Activated naive CD4-positive, alpha-beta T cell treated with anti-CD3 and anti-CD28 coated beads for 36 hours (primary cell): ENCODE measurements at regions not wholly inside any gene's neighbourhood (a gene's known extent, or its start where the extent isn't known, plus 50 kb on each side); places are given as distances from the start of the nearest gene placed in this dataset.

Source experiments
- CTCF ChIA-PET: fragments of 350-600 bp; sonication (Branson Sonifier 250); formaldehyde crosslinking; loops from one replicate; lab custom pipeline; 2021; ENCODE audit warnings: antibody characterized with exemption; lab: Charles Lee
- DNase-seq: peaks from one replicate; pipeline ENCODE4 v3.0.0-alpha.2; 2020
- H3K27ac Mint-ChIP-seq: one replicate; pipeline ENCODE4 v1.8.0; 2021; ENCODE audit warnings: mild to moderate bottlenecking, mixed read lengths
- H3K27me3 Mint-ChIP-seq: one replicate; pipeline ENCODE4 v1.8.0; 2021; ENCODE audit warnings: low read depth, mixed read lengths
- H3K36me3 Mint-ChIP-seq: one replicate; pipeline ENCODE4 v1.8.0; 2021; ENCODE audit warnings: low read depth, mixed read lengths
- H3K4me1 Mint-ChIP-seq: one replicate; pipeline ENCODE4 v1.8.0; 2021; ENCODE audit warnings: low read depth, mixed read lengths
- H3K4me3 Mint-ChIP-seq: one replicate; pipeline ENCODE4 v1.8.0; 2021; ENCODE audit warnings: mild to moderate bottlenecking, moderate library complexity, mixed read lengths
- H3K9me3 Mint-ChIP-seq: one replicate; pipeline ENCODE4 v1.8.0; 2021; ENCODE audit warnings: mixed read lengths
- intact Hi-C: fragments of 100-400 bp; cut with micrococcal nuclease; formaldehyde crosslinking; loops from one replicate; pipeline ENCODE4 v1.15.1; 2023

DNA sequence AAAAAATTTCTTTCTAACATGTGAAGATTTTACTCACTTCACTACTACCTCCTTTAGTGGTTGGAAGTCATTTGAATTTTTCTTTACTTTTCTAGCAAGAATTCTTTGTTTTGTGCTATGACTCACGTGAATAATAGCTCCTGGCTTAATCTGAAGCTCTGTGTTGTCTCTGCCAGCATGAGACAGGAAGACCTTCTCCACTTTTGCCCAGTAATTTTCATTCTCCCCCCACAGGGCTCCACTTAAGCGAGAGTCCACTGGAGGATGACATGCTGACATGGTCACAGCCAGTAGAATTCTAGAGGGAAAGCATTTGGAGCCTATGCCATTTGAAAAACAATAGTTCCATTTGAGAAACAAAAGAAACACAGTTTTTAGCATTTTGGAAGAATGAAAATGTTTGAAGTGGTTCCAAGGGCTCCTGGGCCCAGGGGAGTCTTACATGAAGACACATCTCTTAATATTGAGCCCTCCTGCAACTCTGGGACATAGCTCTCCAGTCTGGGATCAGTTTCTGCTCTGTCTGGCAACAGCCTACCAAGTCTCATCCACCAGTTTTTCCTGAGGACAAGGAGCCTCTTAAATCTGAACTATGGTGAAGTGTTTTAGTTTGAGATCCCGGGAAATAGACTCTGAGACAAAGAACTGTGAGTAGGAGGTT, 231.4 kb downstream of the PAX1 start:
- H3K36me3 Mint-ChIP-seq: no peaks in the 10 kb centered on the region
- CTCF ChIA-PET: no interaction called here
- DNase-seq: no peak
- H3K4me3 Mint-ChIP-seq: no peak overlapping the region
- intact Hi-C loops: no loop called here
- H3K27me3 Mint-ChIP-seq: no peaks in the 10 kb centered on the region
- no peak overlapping the region for H3K27ac Mint-ChIP-seq
- peaks cover 2% of the 10 kb centered on the region for H3K9me3 Mint-ChIP-seq
- no peaks in the 10 kb centered on the region for H3K4me1 Mint-ChIP-seq

DNA sequence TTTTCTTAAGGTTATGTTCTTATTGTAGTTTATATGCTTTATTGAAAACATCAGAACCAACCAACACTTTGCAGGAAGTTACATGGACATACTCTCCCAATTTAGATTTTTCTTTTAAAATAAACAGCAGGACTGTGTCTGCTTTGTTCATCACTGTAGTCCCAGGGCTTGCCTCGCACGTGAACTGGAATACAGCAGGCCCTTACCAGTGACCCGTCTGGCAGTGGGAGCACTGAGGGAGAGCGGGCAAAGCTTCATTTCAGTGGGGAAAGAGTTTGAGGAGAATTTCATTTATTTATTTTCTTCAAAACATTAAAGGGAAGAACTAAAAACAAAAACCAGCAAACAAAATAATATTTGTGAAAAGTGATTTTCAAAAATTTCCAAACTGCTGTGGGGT, 230.8 kb downstream of the PAX1 start:
- no peak overlapping the region for H3K4me3 Mint-ChIP-seq
- DNase-seq: no peak
- no peak overlapping the region for H3K27ac Mint-ChIP-seq
- CTCF ChIA-PET: no interaction called here
- no peaks in the 10 kb centered on the region for H3K4me1 Mint-ChIP-seq
- H3K9me3 Mint-ChIP-seq: peaks cover 2% of the 10 kb centered on the region
- intact Hi-C loops: no loop called here
- no peaks in the 10 kb centered on the region for H3K27me3 Mint-ChIP-seq
- H3K36me3 Mint-ChIP-seq: no peaks in the 10 kb centered on the region

DNA sequence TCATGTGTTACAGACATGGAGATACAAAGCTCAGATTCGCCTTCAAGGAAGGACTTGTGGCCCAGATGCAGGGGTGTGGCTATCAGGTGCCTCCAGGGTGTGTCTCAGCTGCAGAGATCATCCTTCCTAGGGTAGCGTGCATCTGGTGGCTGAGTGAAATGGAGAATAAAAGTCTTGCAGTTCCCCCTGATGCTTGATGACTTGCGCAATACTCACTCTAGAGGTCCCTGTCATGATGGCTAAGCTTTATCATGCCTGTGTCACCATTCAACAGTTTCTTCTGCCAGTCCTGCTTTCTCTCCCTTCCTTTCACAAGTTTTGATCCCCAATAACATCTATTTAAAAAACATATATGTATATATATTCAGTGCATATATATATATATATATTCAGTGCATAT, 228.1 kb downstream of the PAX1 start:
- Mint-ChIP-seq H3K27ac (no peak overlapping the region), H3K27me3 (no peaks in the 10 kb centered on the region), H3K4me3 (no peak overlapping the region), H3K36me3 (no peaks in the 10 kb centered on the region), H3K4me1 (no peaks in the 10 kb centered on the region), H3K9me3 (peaks cover 5% of the 10 kb centered on the region)
- CTCF ChIA-PET: no interaction called here
- intact Hi-C loops: no loop called here
- DNase-seq: no peak

DNA sequence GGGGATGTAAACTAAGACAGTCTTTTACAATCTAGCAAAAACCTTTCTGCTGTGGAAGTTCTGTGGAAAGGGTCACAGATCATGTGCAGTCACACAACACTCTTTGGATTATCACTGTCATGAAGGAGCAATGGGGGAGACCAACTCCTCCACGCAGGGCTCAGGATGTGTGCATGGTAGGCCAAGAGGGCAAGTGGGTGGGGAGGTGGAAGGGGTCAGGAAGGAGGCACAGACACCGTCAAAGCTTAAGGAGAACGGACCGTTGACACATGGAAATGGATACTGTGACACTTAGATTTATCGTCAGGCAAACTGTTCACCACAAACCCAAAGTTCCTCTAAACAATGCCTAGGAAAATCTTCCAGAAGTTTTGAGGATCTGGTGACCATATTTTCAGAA, 215.8 kb downstream of the PAX1 start:
- Mint-ChIP-seq H3K36me3 (no peaks in the 10 kb centered on the region), H3K4me1 (no peaks in the 10 kb centered on the region), H3K4me3 (no peak overlapping the region), H3K9me3 (peaks cover 3% of the 10 kb centered on the region), H3K27ac (no peak overlapping the region), H3K27me3 (no peaks in the 10 kb centered on the region)
- intact Hi-C loops: no loop called here
- DNase-seq: no peak
- CTCF ChIA-PET: no interaction called here

DNA sequence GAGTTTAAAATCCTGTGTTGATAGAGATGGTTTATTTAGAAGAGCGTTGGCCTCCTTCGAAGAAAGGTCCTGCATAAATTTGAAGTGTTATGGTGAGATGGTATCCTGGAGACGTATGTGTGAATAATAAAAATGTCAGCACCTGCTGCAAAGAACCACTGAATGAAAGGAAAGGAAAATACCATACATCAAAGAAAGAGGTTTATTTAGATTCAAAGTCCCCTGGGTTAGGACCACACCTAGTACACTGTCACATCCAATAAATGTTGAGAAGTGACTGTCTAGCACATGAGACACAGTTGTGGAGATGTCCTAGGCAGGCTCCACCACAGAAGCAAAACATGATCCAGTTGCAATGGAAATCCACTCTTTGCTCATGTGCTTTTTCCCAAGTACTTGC, 214.7 kb downstream of the PAX1 start:
- DNase-seq: no peak
- CTCF ChIA-PET: no interaction called here
- no peak overlapping the region for H3K27ac Mint-ChIP-seq
- H3K27me3 Mint-ChIP-seq: no peaks in the 10 kb centered on the region
- H3K4me1 Mint-ChIP-seq: no peaks in the 10 kb centered on the region
- intact Hi-C loops: no loop called here
- no peak overlapping the region for H3K4me3 Mint-ChIP-seq
- H3K36me3 Mint-ChIP-seq: no peaks in the 10 kb centered on the region
- peaks cover 3% of the 10 kb centered on the region for H3K9me3 Mint-ChIP-seq

DNA sequence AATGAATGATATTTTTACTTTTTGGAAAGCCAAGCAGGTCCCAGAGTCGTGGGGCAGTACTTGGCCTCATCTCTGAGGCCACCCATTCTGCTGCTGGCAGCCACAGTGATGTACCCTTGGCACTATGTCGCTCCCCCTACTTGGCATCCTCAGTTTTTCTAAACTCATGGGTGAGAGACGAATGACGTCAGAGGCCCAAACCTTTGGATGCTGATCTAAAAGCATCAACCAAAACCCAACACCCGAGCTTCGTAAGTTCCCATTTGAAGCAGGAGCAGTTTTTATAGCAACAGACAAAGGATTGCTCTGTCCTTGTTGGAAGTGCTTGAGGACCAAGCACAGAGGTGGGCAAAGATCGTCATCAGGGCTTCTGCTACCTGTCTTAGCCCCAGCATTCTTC, 212.9 kb downstream of the PAX1 start:
- Mint-ChIP-seq H3K36me3 (no peaks in the 10 kb centered on the region), H3K27me3 (no peaks in the 10 kb centered on the region), H3K27ac (no peak overlapping the region), H3K9me3 (peaks cover 2% of the 10 kb centered on the region), H3K4me3 (no peak overlapping the region), H3K4me1 (no peaks in the 10 kb centered on the region)
- no peak for DNase-seq
- CTCF ChIA-PET: no interaction called here
- intact Hi-C loops: no loop called here

DNA sequence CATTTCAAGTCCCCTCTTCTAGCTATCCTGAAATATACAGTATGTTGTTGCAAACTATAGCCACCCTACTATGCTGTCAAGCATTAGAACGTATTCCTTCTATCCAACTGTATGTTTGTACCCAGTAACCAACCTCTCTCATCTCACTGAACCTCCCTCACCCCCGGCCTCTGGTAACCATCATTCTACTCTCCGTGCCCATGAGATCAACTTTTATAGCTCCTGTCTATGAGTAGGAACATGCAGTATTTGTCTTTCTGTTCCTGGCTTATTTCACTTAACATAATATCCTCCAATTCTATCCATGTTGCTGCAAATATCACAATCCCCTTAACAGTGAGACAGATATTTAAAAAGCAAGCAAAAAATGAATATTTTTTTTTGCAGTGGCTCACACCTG, 196.9 kb downstream of the PAX1 start:
- no peak overlapping the region for H3K27ac Mint-ChIP-seq
- no peaks in the 10 kb centered on the region for H3K36me3 Mint-ChIP-seq
- DNase-seq: no peak
- H3K4me1 Mint-ChIP-seq: no peaks in the 10 kb centered on the region
- H3K4me3 Mint-ChIP-seq: no peak overlapping the region
- H3K9me3 Mint-ChIP-seq: peaks cover 12% of the 10 kb centered on the region
- intact Hi-C loops: no loop called here
- CTCF ChIA-PET: interaction anchor here (1.1 kb wide), 1 partner anchor 20 kb away, joined by 3 read pairs; no protein-coding TSS in a partner anchor
- H3K27me3 Mint-ChIP-seq: no peaks in the 10 kb centered on the region

DNA sequence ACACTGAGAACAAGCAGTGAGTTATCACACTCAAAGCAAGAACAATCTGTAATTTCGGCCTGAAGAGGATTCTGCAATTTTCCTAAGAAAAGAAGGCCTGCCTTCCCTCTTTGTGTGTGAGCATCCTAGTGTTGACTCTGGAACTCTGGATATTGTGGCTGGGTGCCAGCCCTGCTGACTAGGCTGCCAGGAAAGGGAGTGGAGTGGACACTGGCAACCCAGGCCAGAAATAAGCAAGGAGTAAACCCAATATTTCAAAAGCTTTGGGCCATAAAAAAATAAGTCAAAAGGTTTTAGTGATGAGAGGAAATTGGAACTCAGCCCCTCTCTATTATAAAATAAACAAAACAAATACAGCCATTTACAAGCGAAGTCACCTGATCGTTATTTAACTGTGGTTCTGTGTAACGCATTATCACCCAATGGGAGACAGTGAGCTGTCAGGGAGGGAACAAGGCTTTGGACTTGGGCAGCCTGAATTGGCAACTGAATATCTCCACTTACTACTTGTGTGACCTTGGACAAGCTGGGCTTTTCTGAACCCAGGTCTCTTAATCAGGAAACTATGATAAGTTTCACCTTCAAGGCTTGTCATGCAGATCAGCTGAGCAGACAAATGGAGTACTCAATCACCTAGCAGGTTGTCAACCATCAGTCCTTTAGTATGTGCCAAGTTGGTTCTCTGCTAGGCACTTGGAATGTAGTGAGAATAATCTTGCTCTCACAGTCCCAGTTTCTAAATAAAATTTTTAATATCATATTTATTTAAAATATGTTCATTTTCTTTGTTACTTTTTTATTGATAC, 196.2 kb downstream of the PAX1 start:
- CTCF ChIA-PET: interaction anchor here (1.1 kb wide), 1 partner anchor 20 kb away, joined by 3 read pairs; no protein-coding TSS in a partner anchor
- Mint-ChIP-seq H3K27me3 (no peaks in the 10 kb centered on the region), H3K27ac (no peak overlapping the region), H3K4me1 (no peaks in the 10 kb centered on the region), H3K9me3 (peaks cover 12% of the 10 kb centered on the region), H3K4me3 (no peak overlapping the region), H3K36me3 (no peaks in the 10 kb centered on the region)
- intact Hi-C loops: no loop called here
- no peak for DNase-seq

DNA sequence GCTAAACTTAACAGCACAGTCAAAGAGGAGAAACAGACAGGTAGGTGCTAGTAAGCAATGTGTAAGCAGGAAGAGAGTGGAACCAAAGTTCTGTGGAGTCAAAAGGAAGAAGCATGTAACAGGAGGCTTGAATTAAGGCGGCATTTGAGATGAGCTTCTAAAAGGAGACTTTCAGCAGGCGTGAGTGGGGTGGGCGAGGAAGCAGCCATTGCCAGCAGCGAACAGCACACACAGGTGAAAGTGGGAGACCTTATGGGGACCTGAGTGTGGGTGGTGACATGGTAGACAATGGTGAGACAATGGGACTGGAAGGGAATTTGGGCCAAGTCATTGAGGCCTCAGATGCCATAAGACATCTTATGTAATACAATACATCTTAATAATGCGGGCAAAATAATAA, 195.0 kb downstream of the PAX1 start:
- no peak for DNase-seq
- no peaks in the 10 kb centered on the region for H3K27me3 Mint-ChIP-seq
- no peaks in the 10 kb centered on the region for H3K36me3 Mint-ChIP-seq
- peaks cover 12% of the 10 kb centered on the region for H3K9me3 Mint-ChIP-seq
- H3K4me1 Mint-ChIP-seq: no peaks in the 10 kb centered on the region
- H3K4me3 Mint-ChIP-seq: no peak overlapping the region
- H3K27ac Mint-ChIP-seq: no peak overlapping the region
- CTCF ChIA-PET: interaction anchor here (1.0 kb wide), 1 partner anchor 198 kb away, joined by 3 read pairs; no protein-coding TSS in a partner anchor
- intact Hi-C loops: no loop called here

DNA sequence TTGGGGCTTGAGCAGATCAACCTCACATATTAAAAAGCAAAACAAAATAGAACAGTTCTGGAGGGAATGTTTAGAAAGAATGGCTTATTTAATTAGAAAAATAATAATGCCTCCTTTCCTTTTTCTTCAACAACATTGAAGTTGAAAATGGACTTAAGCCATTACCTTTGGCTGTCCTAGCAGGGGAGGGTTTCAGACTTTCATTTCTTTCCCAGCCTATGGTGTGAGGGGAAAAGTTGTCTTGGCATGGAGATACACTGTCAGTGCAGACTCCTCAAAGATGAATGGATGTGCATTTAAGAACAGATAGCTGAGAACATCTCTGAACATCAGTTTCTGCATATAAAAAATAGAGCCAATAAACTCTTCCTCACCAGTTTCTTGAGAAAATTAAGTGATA, 169.5 kb downstream of the PAX1 start:
- Mint-ChIP-seq H3K9me3 (peaks cover 12% of the 10 kb centered on the region), H3K4me3 (no peak overlapping the region), H3K27me3 (no peaks in the 10 kb centered on the region), H3K27ac (no peak overlapping the region), H3K36me3 (no peaks in the 10 kb centered on the region), H3K4me1 (no peaks in the 10 kb centered on the region)
- intact Hi-C loops: no loop called here
- CTCF ChIA-PET: no interaction called here
- no peak for DNase-seq

DNA sequence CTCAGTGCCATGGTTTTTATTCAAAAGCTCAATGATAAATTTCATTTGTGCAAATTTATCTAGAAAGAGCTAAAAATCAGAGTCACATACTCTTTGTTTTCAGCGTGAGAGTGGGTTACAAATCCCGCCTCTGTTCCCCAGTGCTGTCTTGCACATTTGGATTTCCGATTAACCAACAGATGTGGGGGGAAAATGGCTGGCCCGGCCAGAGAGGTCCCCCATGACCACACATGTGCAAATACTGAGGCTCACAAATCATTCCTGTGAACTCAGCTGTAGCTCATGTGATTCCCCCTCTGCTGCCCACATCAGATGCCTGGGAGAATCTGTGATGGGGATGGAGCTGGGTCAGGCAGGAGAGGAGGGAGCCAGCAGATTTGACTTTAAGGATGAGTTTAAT, 168.7 kb downstream of the PAX1 start:
- no peaks in the 10 kb centered on the region for H3K36me3 Mint-ChIP-seq
- H3K9me3 Mint-ChIP-seq: peaks cover 12% of the 10 kb centered on the region
- DNase-seq: no peak

DNA sequence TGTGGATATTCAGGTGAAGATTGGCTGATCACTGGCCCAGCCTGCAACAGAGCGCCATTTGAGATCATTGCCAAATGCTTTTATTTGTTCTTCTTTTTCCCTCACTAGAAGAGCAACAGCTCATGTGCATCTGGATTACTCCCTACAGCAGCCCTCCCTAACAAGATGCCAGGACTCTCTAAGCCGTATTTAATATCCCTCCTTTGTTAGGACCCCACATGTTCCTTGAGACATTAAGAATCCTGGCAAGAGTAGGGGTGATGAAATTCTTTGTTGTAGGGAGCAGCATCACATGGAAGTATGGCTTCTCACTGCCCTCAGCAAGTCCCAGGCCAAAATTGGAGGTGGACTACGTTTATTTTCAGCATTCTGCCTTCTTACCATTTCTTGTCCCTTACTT, 167.8 kb downstream of the PAX1 start:
- Mint-ChIP-seq H3K9me3 (peaks cover 9% of the 10 kb centered on the region), H3K4me1 (no peaks in the 10 kb centered on the region), H3K4me3 (no peak overlapping the region), H3K36me3 (no peaks in the 10 kb centered on the region), H3K27ac (no peak overlapping the region), H3K27me3 (no peaks in the 10 kb centered on the region)
- intact Hi-C loops: no loop called here
- no peak for DNase-seq
- CTCF ChIA-PET: no interaction called here

More for the DNA sequence above, 168.7 kb downstream of the PAX1 start:
- Mint-ChIP-seq H3K4me1 (no peaks in the 10 kb centered on the region), H3K27me3 (no peaks in the 10 kb centered on the region), H3K4me3 (no peak overlapping the region), H3K27ac (no peak overlapping the region)
- intact Hi-C loops: no loop called here
- CTCF ChIA-PET: no interaction called here

DNA sequence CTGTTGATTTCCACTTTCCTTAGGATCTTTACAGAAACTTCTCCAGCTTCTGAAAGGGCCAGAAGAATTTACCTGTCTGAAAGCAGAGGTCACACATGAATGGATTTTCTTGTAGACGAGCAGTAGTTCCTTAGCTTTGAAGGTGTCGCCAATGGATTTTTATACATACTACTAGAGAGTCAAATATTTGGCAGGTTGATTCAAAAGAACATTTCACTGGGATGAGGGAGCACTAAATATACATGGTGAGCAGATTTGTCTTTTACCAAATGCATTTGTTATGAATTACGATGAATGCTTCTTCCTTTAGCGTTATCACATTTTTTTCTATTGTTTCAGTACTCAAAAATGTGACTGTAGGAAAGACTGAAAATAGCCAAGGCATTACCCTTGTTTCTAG, 162.3 kb downstream of the PAX1 start:
- H3K27ac Mint-ChIP-seq: no peak overlapping the region
- no peak for DNase-seq
- CTCF ChIA-PET: no interaction called here
- no peaks in the 10 kb centered on the region for H3K4me1 Mint-ChIP-seq
- no peaks in the 10 kb centered on the region for H3K27me3 Mint-ChIP-seq
- no peaks in the 10 kb centered on the region for H3K36me3 Mint-ChIP-seq
- H3K9me3 Mint-ChIP-seq: peaks cover 5% of the 10 kb centered on the region
- H3K4me3 Mint-ChIP-seq: no peak overlapping the region
- intact Hi-C loops: no loop called here
